Caco-2 (cell line): ENCODE measurements at regions not wholly inside any gene's neighbourhood (a gene's known extent, or its start where the extent isn't known, plus 50 kb on each side); places are given as distances from the start of the nearest gene placed in this dataset.

Experiments
- BruUV-seq: library from RNA; stranded (reverse); fragments of 400-500 nt; replicated peaks from 2 replicates; lab custom pipeline; 2021; lab: Mats Ljungman, UMichigan
- CTCF ChIA-PET: fragments of 300-600 bp; sonication (Branson Sonifier 250); formaldehyde crosslinking; loops from one replicate; lab custom pipeline; 2022; ENCODE audit warnings: antibody characterized with exemption; lab: Charles Lee
- POLR2A ChIA-PET: fragments of 300-600 bp; sonication (Branson Sonifier 250); formaldehyde crosslinking; loops from one replicate; lab custom pipeline; 2022; ENCODE audit warnings: antibody characterized with exemption; lab: Charles Lee
- DNase-seq, 2 experiments: peaks; one replicate each; pipeline versions ENCODE4 v3.0.0 to v3.0.0-alpha.2; 2020 to 2022
- H3K27me3 ChIP-seq: replicated peaks from 2 replicates; pipeline ENCODE4 v1.6.0; 2011; ENCODE audit warnings: low read length; ENCODE audit not compliant: control insufficient read depth, insufficient read depth
- H3K36me3 ChIP-seq: 2 replicates; pipeline ENCODE4 v1.5.1; 2011; ENCODE audit warnings: low read length; ENCODE audit not compliant: control insufficient read depth, insufficient read depth
- H3K4me1 ChIP-seq: fragments of 250-450 bp; sonication (Bioruptor Pico); 2 replicates; pipeline ENCODE4 v1.5.1; 2020; ENCODE audit warnings: mild to moderate bottlenecking
- H3K4me3 ChIP-seq: 2 replicates; pipeline ENCODE4 v1.5.1; 2011; ENCODE audit warnings: low read depth, mild to moderate bottlenecking, control low read depth, low read length
- H3K9me3 ChIP-seq: fragments of 250-450 bp; sonication (Bioruptor Pico); 2 replicates; pipeline ENCODE4 v1.5.1; 2020; ENCODE audit warnings: mild to moderate bottlenecking, moderate library complexity
- H3K27ac Mint-ChIP-seq: one replicate; pipeline ENCODE4 v1.8.0; 2022; ENCODE audit warnings: mixed read lengths; ENCODE audit not compliant: unreplicated experiment
- H3K27me3 Mint-ChIP-seq: one replicate; pipeline ENCODE4 v1.8.0; 2022; ENCODE audit warnings: mixed read lengths; ENCODE audit not compliant: insufficient read depth, unreplicated experiment
- H3K36me3 Mint-ChIP-seq: one replicate; pipeline ENCODE4 v1.8.0; 2022; ENCODE audit warnings: mild to moderate bottlenecking, mixed read lengths; ENCODE audit not compliant: insufficient read depth, unreplicated experiment
- H3K4me1 Mint-ChIP-seq: one replicate; pipeline ENCODE4 v1.8.0; 2022; ENCODE audit warnings: low read depth, mixed read lengths; ENCODE audit not compliant: unreplicated experiment
- H3K4me3 Mint-ChIP-seq: one replicate; pipeline ENCODE4 v1.8.0; 2022; ENCODE audit warnings: mild to moderate bottlenecking, moderate library complexity, mixed read lengths; ENCODE audit not compliant: unreplicated experiment
- H3K9me3 Mint-ChIP-seq: one replicate; pipeline ENCODE4 v1.8.0; 2022; ENCODE audit warnings: mixed read lengths; ENCODE audit not compliant: unreplicated experiment
- CTCF ChIP-seq, 2 experiments: fragments of 200-600 bp in 1 of 2; IDR thresholded peaks; 1 replicate in 1 of 2; 2 replicates in 1 of 2; pipeline versions ENCODE4 v1.5.1 to v1.8.0; 2011 to 2022; ENCODE audit warnings: antibody characterized with exemption in 1 of 2, control low read depth in 1 of 2, inconsistent platforms in 1 of 2, low read depth in 1 of 2, low read length in 1 of 2, mild to moderate bottlenecking in 1 of 2, moderate library complexity in 1 of 2; ENCODE audit not compliant: insufficient read depth in 1 of 2, severe bottlenecking in 1 of 2, unreplicated experiment in 1 of 2
- intact Hi-C: fragments of 100-400 bp; cut with micrococcal nuclease; formaldehyde crosslinking; loops from one replicate; pipeline ENCODE4 v1.10.0; 2022; ENCODE audit not compliant: unreplicated experiment

DNA sequence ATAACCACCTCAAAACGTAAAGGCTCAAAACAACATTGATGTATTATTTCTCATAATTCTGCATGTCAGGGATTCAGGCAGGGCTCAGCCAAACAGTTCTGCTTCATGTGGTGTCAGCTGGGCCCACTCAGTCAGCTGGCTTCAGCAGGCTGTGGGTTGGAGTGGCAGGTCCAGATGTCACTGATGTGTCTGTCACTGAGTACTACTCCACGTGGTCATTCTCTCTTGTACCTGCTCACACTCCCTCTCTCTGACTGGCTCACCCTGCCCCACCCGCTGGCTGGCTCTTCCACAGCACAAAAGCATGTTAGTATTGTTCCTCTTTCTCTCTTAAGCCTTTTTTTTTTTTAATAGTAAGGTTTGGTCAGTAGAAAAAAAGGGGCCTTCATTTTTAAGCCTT, 182.4 kb downstream of the DICER1 start:
- no TSS peak for BruUV-seq
- Histone ChIP-seq H3K4me3 (no peak overlapping the region), H3K27me3 (no peaks in the 10 kb centered on the region), H3K36me3 (no peaks in the 10 kb centered on the region), H3K4me1 (no peaks in the 10 kb centered on the region), H3K9me3 (no peaks in the 10 kb centered on the region)
- Mint-ChIP-seq H3K4me1 (no peaks in the 10 kb centered on the region), H3K27me3 (peaks cover 9% of the 10 kb centered on the region), H3K4me3 (no peak overlapping the region), H3K36me3 (no peaks in the 10 kb centered on the region), H3K9me3 (no peaks in the 10 kb centered on the region), H3K27ac (no peak overlapping the region)
- POLR2A ChIA-PET = no interaction called here
- CTCF ChIA-PET = interaction anchor here (0.6 kb wide), 1 partner anchor 1796 kb away, joined by 3 read pairs; no protein-coding TSS in a partner anchor
- TF ChIP-seq CTCF (IDR thresholded peaks at IDR 0.05; ENCODE audit: insufficient read depth in 1 of 2, low read depth in 1 of 2, low read length in 1 of 2, severe bottlenecking in 1 of 2, unreplicated experiment in 1 of 2) = no peak
- intact Hi-C loops = no loop called here
- no peak for DNase-seq

- Mint-ChIP-seq H3K4me1 (no peaks in the 10 kb centered on the region), H3K9me3 (no peaks in the 10 kb centered on the region), H3K27me3 (peaks cover 9% of the 10 kb centered on the region), H3K4me3 (no peak overlapping the region), H3K27ac (no peak overlapping the region), H3K36me3 (no peaks in the 10 kb centered on the region)
- no peaks in the 10 kb centered on the region for H3K4me1 ChIP-seq
- no peaks in the 10 kb centered on the region for H3K36me3 ChIP-seq
- no peak for DNase-seq
- no peaks in the 10 kb centered on the region for H3K27me3 ChIP-seq
- ChIA-PET CTCF (no interaction called here), POLR2A (no interaction called here)
- intact Hi-C loops = no loop called here
- BruUV-seq = no TSS peak
- no peak for TF ChIP-seq CTCF (IDR thresholded peaks at IDR 0.05; ENCODE audit: insufficient read depth in 1 of 2, low read depth in 1 of 2, low read length in 1 of 2, severe bottlenecking in 1 of 2, unreplicated experiment in 1 of 2)
- H3K4me3 ChIP-seq = no peak overlapping the region
- no peaks in the 10 kb centered on the region for H3K9me3 ChIP-seq
Observed at GRCh38 chr14:94974422-94974821, 182.9 kb downstream of the DICER1 start.

DNA sequence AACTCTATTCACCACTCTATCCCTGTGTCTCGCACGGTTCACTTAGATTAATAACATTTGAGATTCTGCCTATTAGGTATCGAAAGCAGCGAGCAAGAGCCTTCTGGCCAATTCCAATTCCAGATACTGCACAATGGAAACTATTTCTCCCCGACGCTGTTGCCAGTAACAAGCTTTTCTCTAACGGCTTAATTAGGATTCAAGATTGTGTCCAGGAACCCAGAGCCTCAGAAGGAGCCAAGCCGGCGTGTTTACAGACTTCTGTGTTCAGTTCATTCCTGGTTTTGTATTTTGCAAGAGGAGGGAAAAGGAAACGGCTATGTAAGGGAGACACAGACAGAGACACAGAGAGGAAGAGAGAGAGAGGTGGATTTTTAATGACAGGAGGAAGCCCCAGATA, 185.6 kb downstream of the DICER1 start:
- H3K4me1 Mint-ChIP-seq = no peaks in the 10 kb centered on the region
- no peaks in the 10 kb centered on the region for H3K9me3 Mint-ChIP-seq
- H3K27ac Mint-ChIP-seq = no peak overlapping the region
- no peaks in the 10 kb centered on the region for H3K4me1 ChIP-seq
- H3K27me3 Mint-ChIP-seq = peaks cover 9% of the 10 kb centered on the region
- H3K4me3 ChIP-seq = no peak overlapping the region
- DNase-seq = no peak
- H3K9me3 ChIP-seq = no peaks in the 10 kb centered on the region
- H3K36me3 ChIP-seq = no peaks in the 10 kb centered on the region
- no TSS peak for BruUV-seq
- no peaks in the 10 kb centered on the region for H3K36me3 Mint-ChIP-seq
- intact Hi-C loops = no loop called here
- H3K4me3 Mint-ChIP-seq = no peak overlapping the region
- TF ChIP-seq CTCF (IDR thresholded peaks at IDR 0.05; ENCODE audit: insufficient read depth in 1 of 2, low read depth in 1 of 2, low read length in 1 of 2, severe bottlenecking in 1 of 2, unreplicated experiment in 1 of 2) = no peak
- no peaks in the 10 kb centered on the region for H3K27me3 ChIP-seq
- ChIA-PET CTCF (no interaction called here), POLR2A (no interaction called here)
